ENCODE measurements at regions not wholly inside any gene's neighbourhood (a gene's known extent, or its start where the extent isn't known, plus 50 kb on each side); places are given as distances from the start of the nearest gene placed in this dataset.
"Not testable (repeated sequence)": the region's sequence is repeated elsewhere in the genome, so short reads cannot be mapped to it uniquely, and the experiment has no call there.

- DNase-seq (ENCODE audit: low spot score): no peak
- Mint-ChIP-seq H3K36me3 (ENCODE audit: low read depth) (no peaks in the 10 kb centered on the region), H3K4me1 (ENCODE audit: low read depth) (no peaks in the 10 kb centered on the region), H3K9me3 (no peaks in the 10 kb centered on the region), H3K27me3 (ENCODE audit: insufficient read depth) (peaks cover 1% of the 10 kb centered on the region), H3K4me3 (no peak overlapping the region), H3K27ac (no peak overlapping the region)
- intact Hi-C loops (cut with micrococcal nuclease): no loop called here
Measured at GRCh38 chr14:53850714-53851296, 105.8 kb downstream of the BMP4 start.

DNA sequence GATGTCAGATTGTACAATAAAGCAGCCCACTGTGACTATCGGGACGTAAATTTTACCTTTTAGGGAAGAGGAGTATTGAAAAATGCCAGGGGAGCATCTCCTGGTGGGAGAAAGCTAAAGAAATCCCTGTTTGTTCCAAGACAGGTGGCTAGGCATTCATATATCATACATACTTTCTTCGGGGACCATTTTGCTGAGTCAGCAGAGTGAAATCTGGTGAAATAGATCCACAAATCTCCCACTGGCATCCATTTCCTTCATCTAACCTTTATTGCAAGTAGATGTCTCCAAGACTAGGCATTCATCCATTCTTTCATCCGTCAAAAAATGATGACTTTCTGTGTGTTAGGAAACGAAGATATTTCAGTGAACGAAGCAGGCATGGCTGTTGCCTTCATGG is 107.1 kb downstream of the BMP4 start:
- H3K27ac Mint-ChIP-seq: no peak overlapping the region
- H3K9me3 Mint-ChIP-seq: no peaks in the 10 kb centered on the region
- no peaks in the 10 kb centered on the region for H3K36me3 Mint-ChIP-seq (ENCODE audit: low read depth)
- H3K4me1 Mint-ChIP-seq (ENCODE audit: low read depth): no peaks in the 10 kb centered on the region
- no peak for DNase-seq (ENCODE audit: low spot score)
- H3K4me3 Mint-ChIP-seq: no peak overlapping the region
- intact Hi-C loops (cut with micrococcal nuclease): no loop called here
- peaks cover 1% of the 10 kb centered on the region for H3K27me3 Mint-ChIP-seq (ENCODE audit: insufficient read depth)

DNA sequence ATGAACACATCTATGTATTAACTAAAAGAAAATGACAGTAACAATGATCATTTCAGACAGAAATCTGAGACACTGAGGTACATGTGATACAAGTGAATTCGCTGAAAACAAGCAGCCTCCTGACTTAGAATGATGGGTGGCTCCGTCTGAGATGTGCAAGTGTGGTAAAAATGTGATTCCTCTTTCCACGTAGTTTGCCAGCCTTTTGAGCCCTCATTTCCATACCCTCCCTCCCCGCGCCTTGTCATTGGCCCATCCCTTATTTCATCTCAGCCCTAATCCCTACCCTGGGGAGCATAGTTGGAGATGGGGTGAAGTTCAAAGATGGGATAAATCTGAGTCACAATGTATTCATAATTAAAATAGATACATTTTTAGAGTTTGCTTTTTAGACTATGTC is 107.8 kb downstream of the BMP4 start:
- intact Hi-C loops (cut with micrococcal nuclease): no loop called here
- H3K4me3 Mint-ChIP-seq: no peak overlapping the region
- no peaks in the 10 kb centered on the region for H3K4me1 Mint-ChIP-seq (ENCODE audit: low read depth)
- peaks cover 1% of the 10 kb centered on the region for H3K27me3 Mint-ChIP-seq (ENCODE audit: insufficient read depth)
- no peaks in the 10 kb centered on the region for H3K9me3 Mint-ChIP-seq
- no peak for DNase-seq (ENCODE audit: low spot score)
- no peak overlapping the region for H3K27ac Mint-ChIP-seq
- H3K36me3 Mint-ChIP-seq (ENCODE audit: low read depth): no peaks in the 10 kb centered on the region

DNA sequence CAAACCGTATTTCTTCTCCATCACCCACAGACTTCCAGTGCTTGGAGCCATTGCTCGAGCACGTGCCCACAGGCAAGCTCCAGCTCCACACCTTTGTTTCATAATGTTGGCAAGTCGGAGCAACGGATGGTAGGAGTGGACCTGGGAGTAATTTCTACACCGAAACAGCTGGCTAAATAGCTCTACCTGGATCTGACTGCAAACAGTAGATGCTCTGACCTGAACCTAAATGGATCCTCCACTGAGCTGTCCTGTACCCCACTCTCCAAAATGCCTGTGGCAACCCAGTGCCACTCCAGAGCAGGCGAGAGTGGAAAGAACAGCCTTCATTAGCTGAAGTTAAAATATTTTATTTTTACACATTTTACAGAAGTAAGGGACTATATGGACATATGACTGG is 108.7 kb downstream of the BMP4 start:
- intact Hi-C loops (cut with micrococcal nuclease): no loop called here
- DNase-seq (ENCODE audit: low spot score): no peak
- Mint-ChIP-seq H3K4me3 (no peak overlapping the region), H3K27me3 (ENCODE audit: insufficient read depth) (peaks cover 1% of the 10 kb centered on the region), H3K9me3 (no peaks in the 10 kb centered on the region), H3K36me3 (ENCODE audit: low read depth) (no peaks in the 10 kb centered on the region), H3K4me1 (ENCODE audit: low read depth) (no peaks in the 10 kb centered on the region), H3K27ac (no peak overlapping the region)

DNA sequence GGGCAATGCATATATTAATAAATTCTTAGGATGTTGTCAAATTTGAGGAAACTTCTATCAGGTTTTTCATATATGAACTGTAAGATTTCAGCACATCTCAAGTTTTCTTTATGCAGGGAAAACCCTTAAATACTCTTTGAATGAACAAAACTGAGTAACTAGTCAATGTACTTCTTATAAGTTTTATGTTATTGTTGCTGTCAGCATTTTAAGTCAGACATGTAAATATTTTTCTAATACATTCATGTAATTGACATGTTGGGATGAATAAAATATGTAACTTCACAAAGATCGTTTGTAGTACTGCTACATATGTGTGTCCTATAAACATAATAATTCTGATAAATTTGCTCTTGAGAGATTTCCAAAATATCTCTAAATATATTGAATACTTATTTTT is 109.6 kb downstream of the BMP4 start:
- Mint-ChIP-seq H3K36me3 (ENCODE audit: low read depth) (no peaks in the 10 kb centered on the region), H3K27ac (no peak overlapping the region), H3K4me1 (ENCODE audit: low read depth) (no peaks in the 10 kb centered on the region), H3K4me3 (no peak overlapping the region), H3K9me3 (no peaks in the 10 kb centered on the region), H3K27me3 (ENCODE audit: insufficient read depth) (peaks cover 1% of the 10 kb centered on the region)
- DNase-seq (ENCODE audit: low spot score): no peak
- intact Hi-C loops (cut with micrococcal nuclease): no loop called here

DNA sequence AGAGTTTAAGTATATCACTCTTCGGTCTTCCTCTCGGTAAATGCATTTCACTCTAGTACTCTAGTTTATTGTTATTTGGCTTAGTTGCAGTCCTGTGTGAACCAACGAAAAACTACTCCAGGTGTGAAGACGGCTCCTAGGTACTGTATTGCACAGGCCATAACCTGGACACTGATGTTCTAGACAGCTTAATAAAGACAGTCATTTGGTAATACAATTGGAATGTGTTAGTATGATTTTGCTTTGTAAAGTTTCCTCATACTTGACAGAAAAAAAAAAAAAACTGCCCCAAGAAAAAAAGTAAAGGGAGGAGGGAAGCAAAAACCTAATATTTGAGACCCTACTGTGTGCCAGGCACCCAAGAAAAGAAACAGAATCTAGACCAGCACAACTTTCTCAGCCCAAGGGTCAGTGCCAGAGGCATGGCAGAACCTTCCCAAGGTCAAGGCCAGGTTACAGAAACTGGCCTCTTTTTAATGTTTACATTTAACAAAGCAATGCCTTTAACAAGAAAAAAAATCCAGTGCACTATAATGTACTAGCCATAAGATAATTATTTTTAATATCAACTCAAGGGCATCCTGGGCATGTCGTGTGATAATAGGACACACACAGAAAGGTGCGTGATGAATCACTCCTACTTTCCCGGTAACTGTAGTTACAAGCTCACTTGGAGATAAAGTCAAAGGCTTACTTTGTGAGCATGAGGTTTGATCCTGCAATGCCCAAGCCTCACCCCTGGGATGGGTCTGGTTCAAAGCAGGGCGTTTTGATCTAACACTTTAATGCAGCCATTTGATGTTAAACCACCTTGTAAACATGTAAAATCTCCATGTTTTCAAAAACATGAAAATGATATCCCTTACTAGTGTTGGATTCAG is 110.6 kb downstream of the BMP4 start:
- H3K27me3 Mint-ChIP-seq (ENCODE audit: insufficient read depth): peaks cover 1% of the 10 kb centered on the region
- no peaks in the 10 kb centered on the region for H3K9me3 Mint-ChIP-seq
- intact Hi-C loops (cut with micrococcal nuclease): no loop called here

GRCh38 chr14:53842938-53843337 is 113.7 kb downstream of the BMP4 start:
- no peaks in the 10 kb centered on the region for H3K4me1 Mint-ChIP-seq (ENCODE audit: low read depth)
- H3K9me3 Mint-ChIP-seq: peaks cover 6% of the 10 kb centered on the region
- peaks cover 1% of the 10 kb centered on the region for H3K27me3 Mint-ChIP-seq (ENCODE audit: insufficient read depth)
- intact Hi-C loops (cut with micrococcal nuclease): no loop called here
- H3K27ac Mint-ChIP-seq: no peak overlapping the region
- H3K4me3 Mint-ChIP-seq: no peak overlapping the region
- DNase-seq (ENCODE audit: low spot score): no peak
- no peaks in the 10 kb centered on the region for H3K36me3 Mint-ChIP-seq (ENCODE audit: low read depth)

More for the DNA sequence above, 110.6 kb downstream of the BMP4 start:
- no peak overlapping the region for H3K27ac Mint-ChIP-seq
- no peaks in the 10 kb centered on the region for H3K4me1 Mint-ChIP-seq (ENCODE audit: low read depth)
- no peak for DNase-seq (ENCODE audit: low spot score)
- no peaks in the 10 kb centered on the region for H3K36me3 Mint-ChIP-seq (ENCODE audit: low read depth)
- no peak overlapping the region for H3K4me3 Mint-ChIP-seq

DNA sequence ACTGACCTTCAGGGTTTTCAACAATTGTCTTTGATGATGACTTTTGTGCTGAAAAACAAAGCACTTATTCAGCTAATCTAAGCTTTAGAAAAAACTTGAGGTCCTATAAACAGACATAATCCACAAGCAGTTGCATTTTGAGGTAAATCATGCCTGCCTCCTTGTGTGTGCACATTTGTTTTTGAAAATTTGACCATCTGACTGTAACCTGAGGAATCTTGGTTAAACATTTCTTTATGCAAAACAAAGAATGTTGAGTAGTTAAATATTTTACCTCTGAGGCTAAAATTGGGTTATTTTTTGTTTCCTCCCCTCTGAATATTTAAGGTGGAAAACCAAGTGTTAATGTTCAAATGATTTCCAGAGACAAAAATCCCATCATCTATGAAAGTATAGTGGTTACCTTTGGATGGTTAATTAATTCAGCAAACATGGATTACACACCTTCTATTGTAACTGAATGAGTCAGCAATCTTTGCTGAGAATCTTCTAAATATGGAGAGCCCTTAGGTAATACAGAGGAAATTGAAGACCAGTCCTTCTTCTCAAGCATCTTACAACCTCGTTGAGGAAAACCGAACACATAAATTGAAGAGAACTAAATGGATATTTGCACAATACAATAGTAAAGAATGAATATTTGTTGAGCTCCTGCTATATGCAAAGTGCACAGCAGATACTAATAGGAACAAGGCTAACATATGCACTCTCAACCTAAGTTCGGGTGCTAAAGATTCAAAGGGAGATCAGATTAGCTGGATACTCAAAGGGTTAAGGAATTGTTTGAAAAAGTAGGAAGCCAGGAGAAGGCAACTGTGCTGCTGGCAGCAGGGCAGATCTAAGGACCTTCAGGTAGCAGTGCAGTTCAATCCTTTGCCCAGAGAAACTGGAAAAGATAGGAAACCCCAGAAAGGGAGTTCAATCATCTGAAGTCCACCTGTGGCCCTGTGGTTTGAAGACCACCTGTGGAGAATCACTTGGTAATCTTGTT is 115.2 kb downstream of the BMP4 start:
- Mint-ChIP-seq H3K4me1 (ENCODE audit: low read depth) (no peaks in the 10 kb centered on the region), H3K27ac (no peak overlapping the region), H3K4me3 (no peak overlapping the region), H3K36me3 (ENCODE audit: low read depth) (no peaks in the 10 kb centered on the region), H3K9me3 (peaks cover 6% of the 10 kb centered on the region), H3K27me3 (ENCODE audit: insufficient read depth) (no peaks in the 10 kb centered on the region)
- no peak for DNase-seq (ENCODE audit: low spot score)
- intact Hi-C loops (cut with micrococcal nuclease): no loop called here

- intact Hi-C loops (cut with micrococcal nuclease): no loop called here
- Mint-ChIP-seq H3K4me1 (ENCODE audit: low read depth) (no peaks in the 10 kb centered on the region), H3K4me3 (no peak overlapping the region), H3K27me3 (ENCODE audit: insufficient read depth) (no peaks in the 10 kb centered on the region), H3K36me3 (ENCODE audit: low read depth) (no peaks in the 10 kb centered on the region), H3K27ac (no peak overlapping the region), H3K9me3 (peaks cover 6% of the 10 kb centered on the region)
- DNase-seq (ENCODE audit: low spot score): no peak
Measured at GRCh38 chr14:53840444-53840843, 116.2 kb downstream of the BMP4 start.

GRCh38 chr14:53838374-53838773 is 118.3 kb downstream of the BMP4 start:
- no peaks in the 10 kb centered on the region for H3K36me3 Mint-ChIP-seq (ENCODE audit: low read depth)
- H3K4me3 Mint-ChIP-seq: no peak overlapping the region
- no peaks in the 10 kb centered on the region for H3K4me1 Mint-ChIP-seq (ENCODE audit: low read depth)
- no peaks in the 10 kb centered on the region for H3K27me3 Mint-ChIP-seq (ENCODE audit: insufficient read depth)
- intact Hi-C loops (cut with micrococcal nuclease): no loop called here
- H3K27ac Mint-ChIP-seq: no peak overlapping the region
- DNase-seq (ENCODE audit: low spot score): no peak
- H3K9me3 Mint-ChIP-seq: peaks cover 6% of the 10 kb centered on the region

DNA sequence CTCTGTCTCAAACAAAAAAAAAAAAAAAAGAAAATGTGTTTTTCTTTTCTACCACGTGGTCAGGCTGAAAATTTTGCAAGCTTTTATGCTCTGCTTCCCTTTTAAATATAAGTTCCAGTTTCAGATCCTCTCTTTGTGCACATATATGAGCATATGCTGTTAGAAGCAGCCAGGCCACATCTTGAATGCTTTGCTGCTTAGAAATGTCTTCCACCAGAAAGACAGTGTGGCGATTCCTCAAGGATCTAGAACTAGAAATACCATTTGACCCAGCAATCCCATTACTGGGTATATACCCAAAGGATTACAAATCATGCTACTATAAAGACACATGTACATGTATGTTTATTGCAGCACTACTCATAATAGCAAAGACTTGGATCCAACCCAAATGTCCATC is 119.0 kb downstream of the BMP4 start:
- H3K4me1 Mint-ChIP-seq (ENCODE audit: low read depth); intact Hi-C loops (cut with micrococcal nuclease): not testable (repeated sequence)

GRCh38 chr14:53836551-53836950 is 120.1 kb downstream of the BMP4 start:
- intact Hi-C loops (cut with micrococcal nuclease): no loop called here
- Mint-ChIP-seq H3K4me3 (no peak overlapping the region), H3K9me3 (peaks cover 6% of the 10 kb centered on the region), H3K4me1 (ENCODE audit: low read depth) (no peaks in the 10 kb centered on the region), H3K27ac (no peak overlapping the region), H3K27me3 (ENCODE audit: insufficient read depth) (no peaks in the 10 kb centered on the region), H3K36me3 (ENCODE audit: low read depth) (no peaks in the 10 kb centered on the region)
- DNase-seq (ENCODE audit: low spot score): no peak

More for the DNA sequence above, 119.0 kb downstream of the BMP4 start:
- DNase-seq (ENCODE audit: low spot score); H3K36me3 Mint-ChIP-seq (ENCODE audit: low read depth); H3K27me3 Mint-ChIP-seq (ENCODE audit: insufficient read depth); H3K4me3 Mint-ChIP-seq; H3K27ac Mint-ChIP-seq; H3K9me3 Mint-ChIP-seq: not testable (repeated sequence)

- no peak for DNase-seq (ENCODE audit: low spot score)
- Mint-ChIP-seq H3K27ac (no peak overlapping the region), H3K9me3 (no peaks in the 10 kb centered on the region), H3K4me1 (ENCODE audit: low read depth) (no peaks in the 10 kb centered on the region), H3K27me3 (ENCODE audit: insufficient read depth) (no peaks in the 10 kb centered on the region), H3K4me3 (no peak overlapping the region), H3K36me3 (ENCODE audit: low read depth) (no peaks in the 10 kb centered on the region)
- intact Hi-C loops (cut with micrococcal nuclease): no loop called here
Measured at GRCh38 chr14:53828820-53829219, 127.8 kb downstream of the BMP4 start.

Measured in activated T-helper 1 cell treated with anti-CD3 and anti-CD28 coated beads, Interleukin-12 subunit alpha, Interleukin-12 subunit beta, Interleukin-2, Interleukin-4 antibody, amounts not matched to agents 30 ng/mL and 10 ng/mL and 1 ng/mL, durations not matched to agents 14 hours and 24 hours and 36 hours (primary cell).